GM18502 (cell line): ENCODE measurements at regions not wholly inside any gene's neighbourhood (a gene's known extent, or its start where the extent isn't known, plus 50 kb on each side); places are given as distances from the start of the nearest gene placed in this dataset.
"Not testable (repeated sequence)": the region's sequence is repeated elsewhere in the genome, so short reads cannot be mapped to it uniquely, and the experiment has no call there.

Experiments used
- ATAC-seq: cut with Tn5 transposase; IDR thresholded peaks from one replicate; pipeline ENCODE4 v1.9.1; 2021; ENCODE audit warnings: mild to moderate bottlenecking; ENCODE audit not compliant: unreplicated experiment, poor library complexity

GRCh38 chr2:136334967-136335366 is 217.0 kb upstream of the CXCR4 start:
- ATAC-seq: no peak

- no peak for ATAC-seq
Observed at GRCh38 chr2:136332436-136333095, 214.6 kb upstream of the CXCR4 start.

DNA sequence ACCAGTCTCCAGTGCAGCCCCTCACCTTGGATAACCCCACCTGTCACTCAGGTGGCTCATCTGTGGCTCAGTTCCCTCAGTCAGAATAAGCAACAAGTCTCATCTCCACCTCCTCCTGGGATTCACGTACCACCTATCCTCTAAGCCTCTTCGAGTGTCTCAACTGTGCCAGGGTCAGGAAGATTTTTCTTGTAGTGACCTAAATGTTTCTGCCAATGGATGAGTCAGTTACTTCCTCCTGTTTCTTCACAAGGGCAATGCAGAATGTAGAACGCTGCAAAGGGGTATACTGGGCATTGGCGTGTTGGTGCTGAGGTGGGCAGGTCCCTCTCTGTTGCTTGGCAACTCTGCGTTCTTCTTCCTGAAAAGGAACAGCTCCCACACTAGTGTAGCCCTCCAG is 213.3 kb upstream of the CXCR4 start:
- no peak for ATAC-seq

DNA sequence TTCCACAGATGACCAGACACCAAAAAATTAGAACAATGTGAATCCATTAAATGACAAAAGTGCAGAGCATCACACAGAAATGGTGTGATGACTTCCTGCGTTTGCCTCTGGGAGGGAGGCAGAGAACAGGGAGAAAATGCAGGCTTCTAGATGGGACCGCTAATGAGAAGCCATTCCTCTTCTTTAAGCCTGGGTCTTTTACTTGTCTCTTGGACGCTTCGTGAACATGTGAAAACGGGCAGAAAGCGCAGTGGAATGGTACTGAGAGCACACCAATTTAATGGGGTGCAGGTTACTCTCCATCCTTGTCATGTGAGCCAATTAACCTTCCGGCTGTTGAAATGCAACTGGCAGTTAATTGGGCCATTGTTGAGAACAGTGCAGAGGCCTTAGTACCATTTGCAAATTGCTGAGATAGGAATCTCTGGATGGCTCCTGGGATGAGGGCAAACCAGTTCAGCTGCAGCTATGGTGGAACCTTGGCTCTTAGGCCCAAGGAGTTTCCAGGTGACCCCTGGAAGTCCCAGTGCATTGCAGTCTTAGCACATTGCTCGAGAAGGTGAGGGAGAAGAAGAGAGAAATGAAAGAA is 210.4 kb upstream of the CXCR4 start:
- ATAC-seq: no peak

DNA sequence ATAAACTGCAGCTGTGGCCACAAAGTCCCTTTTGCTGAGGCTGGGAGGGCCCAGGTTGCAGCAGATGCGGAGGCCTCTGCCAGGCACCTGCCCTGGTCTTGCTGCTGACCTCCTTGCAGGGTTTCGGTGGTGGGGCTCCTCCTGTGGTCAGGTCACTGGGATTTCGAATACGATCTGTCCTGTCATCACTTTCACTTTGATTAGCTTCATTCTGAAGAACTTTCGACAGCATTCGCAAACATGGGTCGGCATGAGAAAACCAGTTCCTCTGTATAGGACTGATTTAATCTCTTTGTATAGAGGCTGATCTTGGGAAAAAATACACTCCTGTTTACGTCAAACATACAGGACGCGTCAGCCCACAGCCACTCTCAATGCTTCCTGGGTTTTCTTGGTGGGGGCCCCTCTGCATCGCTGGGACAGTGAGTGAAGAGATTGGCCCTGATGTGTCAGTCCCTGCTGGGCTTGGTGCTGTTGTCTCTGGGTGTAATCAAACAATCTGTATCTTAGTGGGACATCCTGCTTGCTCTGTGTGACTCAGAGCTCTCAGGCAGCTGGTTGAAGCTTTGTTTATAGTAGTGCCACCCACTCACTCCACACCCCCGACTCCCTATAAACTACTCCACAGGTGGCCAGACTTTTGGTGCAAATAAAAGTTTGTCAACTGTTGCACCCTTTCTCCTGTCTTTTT is 209.4 kb upstream of the CXCR4 start:
- peak; percentile 88 for ATAC-seq

GRCh38 chr2:136325844-136326331 is 207.9 kb upstream of the CXCR4 start:
- ATAC-seq: no peak

DNA sequence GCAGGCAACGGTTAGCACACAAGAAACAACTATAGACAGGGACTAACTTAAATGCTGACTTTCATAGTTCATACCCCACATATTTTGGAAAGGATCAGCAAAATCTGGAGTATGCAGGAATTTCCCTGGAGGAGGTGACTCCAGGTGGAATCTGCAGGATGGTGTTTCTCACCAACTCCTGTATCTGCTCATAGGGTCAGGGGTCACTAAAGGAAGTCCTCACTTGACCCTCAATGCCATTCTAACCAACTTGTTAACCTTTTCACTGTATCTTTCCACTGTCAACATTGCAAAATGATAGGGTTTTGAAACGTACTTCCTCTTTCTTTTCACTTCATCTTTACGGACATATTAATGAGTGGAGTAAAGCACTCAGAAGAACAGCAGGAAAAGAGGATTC is 207.0 kb upstream of the CXCR4 start:
- no peak for ATAC-seq

- no peak for ATAC-seq
Observed at GRCh38 chr2:136323935-136324334, 206.0 kb upstream of the CXCR4 start.

- ATAC-seq: no peak
Observed at GRCh38 chr2:136323195-136323594, 205.2 kb upstream of the CXCR4 start.

DNA sequence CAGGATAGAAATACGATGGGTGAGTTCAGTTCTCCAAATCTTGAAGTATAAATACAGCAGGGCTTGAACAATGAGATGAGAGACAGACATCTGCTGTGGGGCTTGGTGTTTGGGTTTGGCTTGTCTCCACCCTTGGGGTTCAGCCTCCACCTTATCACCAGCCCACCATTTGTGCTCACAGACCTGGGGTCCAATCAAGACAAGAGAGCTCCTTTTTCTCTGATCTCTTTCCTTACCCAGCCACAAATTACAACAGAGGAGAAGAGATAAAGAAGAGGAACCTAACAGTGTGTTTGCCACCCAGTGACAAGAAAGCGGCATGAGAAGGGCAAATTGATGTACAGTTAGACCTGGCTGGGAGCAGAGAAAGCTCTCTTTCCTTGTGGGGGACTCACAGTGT is 204.5 kb upstream of the CXCR4 start:
- ATAC-seq: no peak

DNA sequence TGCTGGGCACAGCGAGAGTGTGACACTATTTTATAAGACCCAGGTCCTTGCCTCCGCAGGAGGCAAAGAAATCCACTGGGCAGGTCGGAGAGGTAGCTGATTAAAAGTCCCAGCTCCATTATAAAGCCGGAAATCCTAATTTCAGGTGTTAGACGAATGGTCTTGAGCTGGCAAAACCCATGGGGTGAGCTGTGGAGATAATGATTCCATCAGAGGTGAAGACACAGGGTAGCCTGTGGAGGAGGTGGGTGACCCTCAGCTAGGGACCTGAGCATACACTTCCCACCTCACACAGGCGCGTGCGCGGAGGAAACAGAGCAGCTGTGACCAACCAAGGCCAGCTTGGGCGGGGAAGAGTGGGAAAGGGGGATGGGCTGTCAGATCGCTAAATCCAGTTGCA is 201.7 kb upstream of the CXCR4 start:
- no peak for ATAC-seq

DNA sequence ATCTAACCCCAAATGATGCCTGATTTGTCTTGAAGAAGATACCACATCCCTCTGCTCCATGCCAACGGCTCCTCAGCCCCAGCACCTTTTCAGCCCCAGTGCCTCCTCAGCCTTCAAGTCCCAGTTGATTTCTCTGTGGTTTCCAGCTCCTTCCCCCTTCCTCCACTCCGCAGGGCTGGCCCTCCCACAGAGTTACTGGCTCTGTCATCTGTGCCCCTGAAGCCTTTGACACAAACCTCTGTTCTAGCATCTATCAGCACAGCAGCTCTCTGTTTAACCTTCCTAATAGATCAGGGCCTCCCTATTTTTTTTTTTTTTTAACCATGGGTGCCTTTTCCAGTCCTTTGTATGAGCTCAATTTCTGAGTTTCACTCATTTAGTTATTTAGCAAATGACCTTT is 201.3 kb upstream of the CXCR4 start:
- no peak for ATAC-seq

GRCh38 chr2:136314240-136314639 is 196.3 kb upstream of the CXCR4 start:
- ATAC-seq: no peak

- ATAC-seq: not testable (repeated sequence)
Observed at GRCh38 chr2:136312568-136312967, 194.6 kb upstream of the CXCR4 start.

DNA sequence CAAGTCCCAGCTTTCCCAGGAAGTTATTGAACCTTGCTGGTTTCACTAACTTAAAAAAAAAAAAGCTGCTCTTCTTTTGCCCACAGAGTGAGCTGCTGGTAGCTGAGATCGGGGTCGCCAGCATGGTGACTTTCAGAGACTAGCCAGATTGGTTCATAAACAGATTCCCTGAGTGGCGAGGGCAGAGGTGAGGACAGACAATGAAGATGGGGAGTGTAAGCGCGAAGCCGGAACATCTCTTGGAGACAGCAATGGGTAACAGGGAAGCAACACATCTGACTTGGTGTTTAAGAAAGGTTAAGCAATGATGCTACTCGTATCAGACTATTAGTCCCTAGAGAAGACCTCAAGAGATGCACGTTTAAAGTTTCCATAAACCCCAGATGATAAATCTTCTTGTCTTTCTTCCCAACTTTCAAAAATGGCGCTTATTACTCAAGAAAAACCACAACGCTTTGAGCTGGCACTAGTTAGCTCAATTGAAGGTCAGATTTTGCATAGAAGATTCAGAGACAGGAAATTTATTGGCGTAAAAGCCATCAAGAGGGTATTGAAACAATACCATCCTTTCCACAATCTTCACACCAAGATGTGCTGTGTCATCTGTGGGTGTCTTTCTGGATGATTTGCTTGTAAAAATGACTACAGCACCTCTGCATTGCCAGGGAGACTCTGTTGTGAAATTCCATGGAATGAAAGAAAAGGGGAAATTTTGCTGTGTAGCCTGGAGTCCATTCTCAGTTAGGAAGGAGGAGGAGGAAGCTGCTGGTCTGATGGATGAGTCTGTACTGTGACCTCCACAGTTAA is 193.1 kb upstream of the CXCR4 start:
- ATAC-seq: no peak

GRCh38 chr2:136310005-136310495 is 192.1 kb upstream of the CXCR4 start:
- ATAC-seq: peak; percentile 63

- no peak for ATAC-seq
Observed at GRCh38 chr2:136308611-136309010, 190.7 kb upstream of the CXCR4 start.

GRCh38 chr2:136306836-136307235 is 188.9 kb upstream of the CXCR4 start:
- no peak for ATAC-seq

DNA sequence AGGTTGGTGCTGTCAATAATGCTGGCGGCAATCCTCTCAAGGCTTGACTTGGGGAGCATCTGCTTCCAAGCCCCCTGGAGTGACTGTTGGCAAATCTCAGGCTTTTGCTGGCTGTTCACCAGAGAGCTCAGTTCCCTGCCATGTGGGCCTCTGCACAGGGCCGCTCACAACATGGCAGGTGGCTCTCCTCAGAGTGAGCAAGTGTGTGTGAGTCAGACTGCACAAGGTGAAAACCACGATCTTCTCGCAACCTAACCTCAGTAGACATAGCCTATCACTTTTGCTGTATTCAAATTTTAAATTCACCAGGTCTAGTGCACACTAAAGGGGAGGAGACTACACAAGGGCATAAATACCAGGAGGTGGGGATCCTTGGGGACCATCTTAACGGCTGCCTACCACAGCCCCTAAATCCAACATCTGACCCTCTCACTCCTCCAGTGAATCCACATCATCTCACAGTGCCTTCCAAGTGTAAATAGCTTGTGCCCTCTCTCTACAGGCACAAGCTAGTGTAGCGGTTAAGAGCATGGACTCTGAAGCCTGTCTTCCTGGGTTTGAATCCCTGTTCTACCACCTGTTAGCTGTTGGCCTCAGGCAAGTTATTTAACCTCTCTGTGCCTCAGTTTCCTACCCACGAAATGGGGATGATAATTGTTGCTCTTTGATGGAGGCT is 187.7 kb upstream of the CXCR4 start:
- peak; percentile 84 for ATAC-seq

- no peak for ATAC-seq
Observed at GRCh38 chr2:136301006-136301405, 183.1 kb upstream of the CXCR4 start.
